ENCODE measurements at regions not wholly inside any gene's neighbourhood (a gene's known extent, or its start where the extent isn't known, plus 50 kb on each side); places are given as distances from the start of the nearest gene placed in this dataset.

- no peak for DNase-seq
Measured at GRCh38 chr1:209316929-209317328, 266.6 kb upstream of the CAMK1G start.

GRCh38 chr1:209318181-209319056 is 265.1 kb upstream of the CAMK1G start:
- no peak for DNase-seq

DNA sequence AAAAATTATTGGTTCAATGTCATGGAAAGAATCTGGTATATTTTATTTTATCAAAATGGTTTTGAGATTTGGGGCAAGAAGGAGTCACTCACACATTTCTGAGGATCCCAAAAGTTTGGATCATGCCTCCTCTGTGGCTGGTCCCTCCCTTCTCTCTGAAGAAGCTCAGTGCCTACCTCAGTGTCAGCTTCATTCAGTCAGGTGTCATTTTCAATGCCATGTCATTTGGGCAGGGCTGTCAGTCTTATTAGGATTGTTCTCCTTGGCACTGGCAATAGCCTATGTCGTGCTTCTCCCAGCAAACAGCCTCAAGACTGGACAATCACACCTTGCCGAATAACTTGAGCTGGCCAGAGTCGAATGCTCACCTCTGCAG is 264.5 kb upstream of the CAMK1G start:
- no peak for DNase-seq

DNA sequence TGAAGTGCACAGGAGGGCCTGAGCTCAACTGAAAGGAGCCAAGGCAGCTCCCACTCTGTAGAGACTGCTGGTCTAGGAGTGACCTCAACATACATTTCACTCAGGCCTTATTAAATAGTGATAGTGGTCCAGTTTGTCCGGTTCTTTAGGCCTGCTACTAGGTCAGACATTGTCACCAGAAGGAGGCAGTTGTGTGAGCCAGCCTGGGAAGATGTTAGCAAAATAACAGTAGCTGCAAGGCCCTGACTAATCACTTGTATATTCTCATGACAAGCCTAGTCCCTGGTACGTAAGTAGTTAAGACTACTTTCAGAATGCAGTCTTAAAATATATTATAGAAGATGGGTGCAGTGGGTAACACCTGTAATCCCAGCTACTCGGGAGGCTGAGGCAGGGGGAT is 264.0 kb upstream of the CAMK1G start:
- no peak for DNase-seq

GRCh38 chr1:209323743-209324142 is 259.8 kb upstream of the CAMK1G start:
- DNase-seq: no peak

- DNase-seq: no peak
Measured at GRCh38 chr1:209324901-209325871, 258.3 kb upstream of the CAMK1G start.

DNA sequence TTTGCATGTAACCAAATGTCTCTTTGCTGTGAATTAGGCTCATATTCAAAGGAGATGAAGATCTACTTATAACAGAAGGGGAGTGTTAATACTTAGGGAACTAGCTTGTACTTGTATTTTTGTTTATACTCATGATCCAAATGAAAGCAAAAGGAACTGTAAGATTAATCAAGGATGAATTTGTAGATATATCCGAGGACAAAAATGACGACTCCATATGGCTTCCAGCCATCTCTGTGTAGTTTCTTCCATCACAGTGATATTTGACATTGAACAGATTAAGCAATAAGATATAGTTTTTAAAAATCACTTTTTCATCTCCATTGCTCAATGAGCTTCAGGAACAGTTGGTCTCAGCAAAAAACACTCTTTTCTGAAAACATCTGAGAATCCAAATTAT is 257.4 kb upstream of the CAMK1G start:
- no peak for DNase-seq

- DNase-seq: peak in 2 of 56 donors; percentile 1 to 2
Measured at GRCh38 chr1:209326831-209327230, 256.7 kb upstream of the CAMK1G start.

DNA sequence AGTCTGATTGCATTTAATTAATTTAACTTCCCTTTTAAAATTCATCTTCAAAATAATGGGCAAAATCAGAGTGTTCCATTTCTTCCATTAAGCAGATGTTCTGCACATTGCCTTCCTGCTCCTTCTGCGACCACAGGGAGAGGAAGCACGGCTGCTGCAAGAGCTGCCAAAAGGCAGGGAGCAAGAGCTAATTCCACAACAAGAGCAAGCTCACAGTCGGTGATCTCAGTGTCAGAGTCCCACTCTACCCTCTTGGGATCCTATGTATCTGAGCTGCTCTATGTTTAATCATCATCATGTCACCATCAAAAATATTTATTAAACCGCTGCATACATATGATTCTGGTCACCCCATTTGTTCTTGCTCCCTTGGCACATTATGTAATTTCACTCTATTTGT is 255.3 kb upstream of the CAMK1G start:
- no peak for DNase-seq

GRCh38 chr1:209335178-209335577 is 248.3 kb upstream of the CAMK1G start:
- peak in 6 of 56 donors; percentile 1 to 26 (median 4) for DNase-seq

- no peak for DNase-seq
Measured at GRCh38 chr1:209341146-209341545, 242.4 kb upstream of the CAMK1G start.

GRCh38 chr1:209341673-209342420 is 241.7 kb upstream of the CAMK1G start:
- DNase-seq: no peak

GRCh38 chr1:209342441-209343175 is 240.9 kb upstream of the CAMK1G start:
- no peak for DNase-seq

DNA sequence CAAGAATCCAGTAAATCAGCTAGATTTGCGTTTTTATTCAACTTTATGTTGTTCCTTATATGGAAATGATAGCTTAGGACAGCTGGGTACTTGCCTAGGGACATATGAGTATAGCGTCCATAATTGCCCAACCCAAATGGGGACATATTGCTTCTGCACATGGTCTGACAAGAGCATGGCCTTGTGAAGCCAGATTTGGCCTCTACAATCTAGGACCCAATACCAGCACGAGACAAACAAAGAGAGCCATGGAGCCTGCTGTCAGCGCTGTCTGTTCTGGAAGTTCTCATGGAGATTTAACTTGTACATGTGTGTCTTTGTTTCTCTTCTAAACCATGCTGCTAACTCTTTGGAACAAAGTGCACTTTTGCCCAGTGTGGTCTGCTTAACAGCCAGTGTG is 240.0 kb upstream of the CAMK1G start:
- DNase-seq: no peak

- DNase-seq: no peak
Measured at GRCh38 chr1:209344156-209344555, 239.4 kb upstream of the CAMK1G start.

DNA sequence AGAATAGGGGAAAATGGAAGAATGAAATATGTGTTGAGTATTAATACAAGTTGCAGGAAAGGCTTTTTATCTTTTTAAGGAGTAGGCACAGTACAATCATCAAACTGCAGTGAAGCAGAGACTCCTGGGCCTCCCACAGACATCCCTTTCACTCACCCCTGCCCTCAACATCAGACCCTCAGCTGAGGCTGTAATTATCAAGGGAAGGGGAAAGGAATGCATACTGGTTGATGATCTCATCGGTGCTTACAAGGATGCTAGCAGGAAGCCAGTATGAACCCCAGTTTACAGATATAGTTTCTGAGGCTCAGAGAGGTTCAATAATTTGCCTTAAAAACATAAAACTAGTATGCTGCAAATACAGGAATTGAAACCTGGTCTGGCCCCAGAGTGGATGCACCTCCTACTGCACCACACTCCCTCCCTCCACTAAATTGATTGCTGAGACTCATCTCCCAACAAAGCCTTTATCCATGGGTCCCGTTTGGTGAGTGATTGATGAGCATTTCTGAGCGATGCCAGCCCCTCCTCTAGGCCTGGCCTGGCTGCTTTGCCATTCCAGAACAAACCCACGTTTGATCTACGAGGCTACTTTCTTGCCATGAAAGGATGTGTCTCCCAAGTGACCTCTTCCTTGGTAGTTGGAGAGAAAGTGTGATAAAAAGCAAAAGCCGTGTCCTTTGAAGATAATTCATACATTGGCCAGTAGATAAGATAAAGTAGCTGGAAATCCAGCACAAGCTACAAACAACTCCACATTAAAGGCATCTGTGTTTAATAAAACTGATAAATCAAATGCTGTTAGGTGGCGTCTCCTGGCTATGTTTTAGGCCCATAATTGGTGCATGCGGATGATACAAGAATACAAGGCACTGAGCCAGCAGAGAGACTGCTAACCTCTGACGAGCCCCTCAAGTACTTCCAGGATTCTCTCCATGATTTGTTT is 233.9 kb upstream of the CAMK1G start:
- no peak for DNase-seq

GRCh38 chr1:209353053-209353452 is 230.5 kb upstream of the CAMK1G start:
- no peak for DNase-seq

DNA sequence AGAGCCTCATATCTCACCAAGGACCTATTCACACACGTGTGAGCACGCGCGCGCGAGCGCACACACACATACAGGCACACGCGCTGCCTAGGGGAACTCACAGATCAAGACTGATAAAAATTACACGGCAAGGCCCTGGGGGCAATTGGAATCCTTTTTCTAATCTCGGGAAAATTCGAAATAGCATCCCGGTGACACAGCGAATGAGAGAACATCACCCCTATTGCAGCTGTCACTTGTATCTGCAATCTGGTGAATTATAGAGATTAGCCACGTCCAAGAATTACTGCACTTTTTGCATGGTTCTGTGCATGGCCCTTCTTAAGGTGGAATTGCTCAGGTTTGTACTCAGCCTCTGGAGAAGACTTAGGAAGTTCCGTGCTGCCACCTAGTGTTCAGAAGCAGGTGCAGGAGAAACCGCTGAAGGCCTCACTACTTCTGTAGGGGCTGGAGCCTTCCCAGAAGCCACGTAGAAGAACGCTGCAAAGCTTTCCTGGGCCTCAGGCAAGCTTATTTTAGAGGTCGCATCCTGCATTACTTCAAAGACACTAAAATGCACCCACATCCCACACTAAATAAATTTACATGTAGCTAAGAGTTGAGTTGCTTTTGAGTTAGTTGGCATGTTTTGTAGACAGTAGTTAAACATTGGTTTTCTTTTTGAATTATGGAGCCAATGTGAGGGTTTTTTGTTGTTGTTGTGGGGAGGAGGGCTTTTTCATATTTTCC is 229.2 kb upstream of the CAMK1G start:
- peak in 50 of 56 donors; percentile 8 to 87 (median 48) for DNase-seq

- no peak for DNase-seq
Measured at GRCh38 chr1:209354840-209355165, 228.7 kb upstream of the CAMK1G start.

Measured in amygdala (tissue), 56 donors.